ENCODE measurements at regions not wholly inside any gene's neighbourhood (a gene's known extent, or its start where the extent isn't known, plus 50 kb on each side); places are given as distances from the start of the nearest gene placed in this dataset.

DNA sequence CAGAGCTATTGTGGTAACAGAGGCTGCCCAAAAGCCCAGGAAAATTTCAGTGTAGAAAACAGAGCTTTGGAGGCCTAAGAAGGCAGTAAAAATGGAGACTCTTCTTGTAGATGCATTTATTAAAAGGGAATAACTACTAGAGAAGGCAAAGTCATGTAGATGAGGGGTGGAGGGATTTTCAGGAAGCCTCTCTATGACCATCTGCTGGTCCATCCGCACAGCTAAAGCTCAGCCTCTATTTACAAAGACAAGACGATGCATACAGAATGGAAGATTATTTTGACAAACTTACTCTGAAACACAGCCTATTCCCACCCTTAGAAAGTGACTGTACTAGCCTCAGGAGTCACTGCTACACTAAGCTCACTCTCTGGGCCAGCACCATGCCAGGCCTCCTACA, 71.4 kb downstream of the GLRX5 start:
- Histone ChIP-seq H4K20me1 (ENCODE audit: insufficient read depth) (no peaks in the 10 kb centered on the region), H3K9me2 (ENCODE audit: insufficient read depth, low read length) (no peaks in the 10 kb centered on the region), H3F3A (ENCODE audit: insufficient read depth, low read length, poor library complexity, severe bottlenecking) (no peaks in the 10 kb centered on the region), H3K27ac (ENCODE audit: low read length) (no peak overlapping the region), H2AFZ (ENCODE audit: low read depth, low read length) (no peak overlapping the region), H3K9ac (ENCODE audit: low read length) (no peak overlapping the region), H3K4me2 (ENCODE audit: low read length) (no peak overlapping the region), H3K79me2 (replicated peaks; ENCODE audit: insufficient read depth, low read length) (no peaks in the 10 kb centered on the region), H3K9me3 (ENCODE audit: low read length) (no peaks in the 10 kb centered on the region), H3K4me3 (ENCODE audit: low read length) (no peak overlapping the region), H3K27me3 (ENCODE audit: insufficient read depth, low read depth, low read length) (no peaks in the 10 kb centered on the region), H3K36me3 (ENCODE audit: insufficient read depth, low read length) (no peaks in the 10 kb centered on the region)
- TF ChIP-seq MXI1 (conservative IDR thresholded peaks at IDR 0.05; ENCODE audit: poor library complexity, severe bottlenecking): no peak
- no peak for TF ChIP-seq POLR2AphosphoS5 (IDR thresholded peaks at IDR 0.05)
- no peak for TF ChIP-seq EP300 (conservative IDR thresholded peaks at IDR 0.05; ENCODE audit: poor library complexity, severe bottlenecking)
- TF ChIP-seq, protein P1, sequence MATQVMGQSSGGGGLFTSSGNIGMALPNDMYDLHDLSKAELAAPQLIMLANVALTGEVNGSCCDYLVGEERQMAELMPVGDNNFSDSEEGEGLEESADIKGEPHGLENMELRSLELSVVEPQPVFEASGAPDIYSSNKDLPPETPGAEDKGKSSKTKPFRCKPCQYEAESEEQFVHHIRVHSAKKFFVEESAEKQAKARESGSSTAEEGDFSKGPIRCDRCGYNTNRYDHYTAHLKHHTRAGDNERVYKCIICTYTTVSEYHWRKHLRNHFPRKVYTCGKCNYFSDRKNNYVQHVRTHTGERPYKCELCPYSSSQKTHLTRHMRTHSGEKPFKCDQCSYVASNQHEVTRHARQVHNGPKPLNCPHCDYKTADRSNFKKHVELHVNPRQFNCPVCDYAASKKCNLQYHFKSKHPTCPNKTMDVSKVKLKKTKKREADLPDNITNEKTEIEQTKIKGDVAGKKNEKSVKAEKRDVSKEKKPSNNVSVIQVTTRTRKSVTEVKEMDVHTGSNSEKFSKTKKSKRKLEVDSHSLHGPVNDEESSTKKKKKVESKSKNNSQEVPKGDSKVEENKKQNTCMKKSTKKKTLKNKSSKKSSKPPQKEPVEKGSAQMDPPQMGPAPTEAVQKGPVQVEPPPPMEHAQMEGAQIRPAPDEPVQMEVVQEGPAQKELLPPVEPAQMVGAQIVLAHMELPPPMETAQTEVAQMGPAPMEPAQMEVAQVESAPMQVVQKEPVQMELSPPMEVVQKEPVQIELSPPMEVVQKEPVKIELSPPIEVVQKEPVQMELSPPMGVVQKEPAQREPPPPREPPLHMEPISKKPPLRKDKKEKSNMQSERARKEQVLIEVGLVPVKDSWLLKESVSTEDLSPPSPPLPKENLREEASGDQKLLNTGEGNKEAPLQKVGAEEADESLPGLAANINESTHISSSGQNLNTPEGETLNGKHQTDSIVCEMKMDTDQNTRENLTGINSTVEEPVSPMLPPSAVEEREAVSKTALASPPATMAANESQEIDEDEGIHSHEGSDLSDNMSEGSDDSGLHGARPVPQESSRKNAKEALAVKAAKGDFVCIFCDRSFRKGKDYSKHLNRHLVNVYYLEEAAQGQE (IDR thresholded peaks at IDR 0.05; ENCODE audit: borderline replicate concordance): no peak
- TF ChIP-seq EZH2 (IDR thresholded peaks at IDR 0.05; ENCODE audit: borderline replicate concordance, insufficient read depth, low read length, poor library complexity, severe bottlenecking): no peak
- TF ChIP-seq SMC3 (conservative IDR thresholded peaks at IDR 0.05; ENCODE audit: poor library complexity): no peak
- TF ChIP-seq, protein P2, sequence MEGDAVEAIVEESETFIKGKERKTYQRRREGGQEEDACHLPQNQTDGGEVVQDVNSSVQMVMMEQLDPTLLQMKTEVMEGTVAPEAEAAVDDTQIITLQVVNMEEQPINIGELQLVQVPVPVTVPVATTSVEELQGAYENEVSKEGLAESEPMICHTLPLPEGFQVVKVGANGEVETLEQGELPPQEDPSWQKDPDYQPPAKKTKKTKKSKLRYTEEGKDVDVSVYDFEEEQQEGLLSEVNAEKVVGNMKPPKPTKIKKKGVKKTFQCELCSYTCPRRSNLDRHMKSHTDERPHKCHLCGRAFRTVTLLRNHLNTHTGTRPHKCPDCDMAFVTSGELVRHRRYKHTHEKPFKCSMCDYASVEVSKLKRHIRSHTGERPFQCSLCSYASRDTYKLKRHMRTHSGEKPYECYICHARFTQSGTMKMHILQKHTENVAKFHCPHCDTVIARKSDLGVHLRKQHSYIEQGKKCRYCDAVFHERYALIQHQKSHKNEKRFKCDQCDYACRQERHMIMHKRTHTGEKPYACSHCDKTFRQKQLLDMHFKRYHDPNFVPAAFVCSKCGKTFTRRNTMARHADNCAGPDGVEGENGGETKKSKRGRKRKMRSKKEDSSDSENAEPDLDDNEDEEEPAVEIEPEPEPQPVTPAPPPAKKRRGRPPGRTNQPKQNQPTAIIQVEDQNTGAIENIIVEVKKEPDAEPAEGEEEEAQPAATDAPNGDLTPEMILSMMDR (IDR thresholded peaks at IDR 0.05; ENCODE audit: poor library complexity, severe bottlenecking): no peak
- no peak for TF ChIP-seq RAD21 (conservative IDR thresholded peaks at IDR 0.05)
- TF ChIP-seq TAF1 (IDR thresholded peaks at IDR 0.05; ENCODE audit: low read depth): no peak

DNA sequence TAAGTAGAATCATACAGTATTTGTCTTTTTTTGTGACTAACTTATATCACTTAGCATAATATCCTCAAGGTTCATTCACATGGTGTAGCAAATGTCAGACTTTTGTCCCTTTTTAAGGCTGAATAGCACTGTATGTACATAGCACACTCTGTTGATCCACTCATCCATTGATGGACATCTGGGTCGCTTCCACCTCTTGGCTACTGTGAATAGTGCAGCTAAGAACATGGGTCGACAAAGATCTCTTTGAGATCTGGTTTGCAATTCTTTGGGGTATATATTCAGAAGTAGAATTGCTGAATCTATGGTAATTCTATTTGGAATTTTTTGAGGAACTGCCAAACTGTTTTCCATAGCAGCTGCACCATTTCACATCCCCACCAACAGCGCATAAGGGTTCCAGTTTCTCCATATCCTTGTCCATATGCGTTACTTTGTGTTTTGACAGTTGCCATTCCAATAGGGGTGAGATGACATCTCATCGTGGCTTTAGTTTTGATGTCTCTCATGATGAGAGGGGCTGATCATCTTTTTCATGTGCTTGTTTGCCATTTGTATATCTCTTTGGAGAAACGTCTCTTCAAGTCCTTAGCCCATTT, 73.9 kb downstream of the GLRX5 start:
- H3K4me2 ChIP-seq (ENCODE audit: low read length): no peak overlapping the region
- H3K9me2 ChIP-seq (ENCODE audit: insufficient read depth, low read length): no peaks in the 10 kb centered on the region
- no peaks in the 10 kb centered on the region for H4K20me1 ChIP-seq (ENCODE audit: insufficient read depth)
- no peak overlapping the region for H3K4me3 ChIP-seq (ENCODE audit: low read length)
- H3K79me2 ChIP-seq (replicated peaks; ENCODE audit: insufficient read depth, low read length): no peaks in the 10 kb centered on the region
- no peaks in the 10 kb centered on the region for H3K36me3 ChIP-seq (ENCODE audit: insufficient read depth, low read length)
- no peaks in the 10 kb centered on the region for H3F3A ChIP-seq (ENCODE audit: insufficient read depth, low read length, poor library complexity, severe bottlenecking)
- no peaks in the 10 kb centered on the region for H3K27me3 ChIP-seq (ENCODE audit: insufficient read depth, low read depth, low read length)
- H3K27ac ChIP-seq (ENCODE audit: low read length): no peak overlapping the region
- no peak overlapping the region for H2AFZ ChIP-seq (ENCODE audit: low read depth, low read length)
- no peak overlapping the region for H3K9ac ChIP-seq (ENCODE audit: low read length)
- TF ChIP-seq POLR2AphosphoS5 (IDR thresholded peaks at IDR 0.05) (no peak), SMC3 (conservative IDR thresholded peaks at IDR 0.05; ENCODE audit: poor library complexity) (no peak), EZH2 (IDR thresholded peaks at IDR 0.05; ENCODE audit: borderline replicate concordance, insufficient read depth, low read length, poor library complexity, severe bottlenecking) (no peak), RAD21 (conservative IDR thresholded peaks at IDR 0.05) (no peak), MXI1 (conservative IDR thresholded peaks at IDR 0.05; ENCODE audit: poor library complexity, severe bottlenecking) (no peak), EP300 (conservative IDR thresholded peaks at IDR 0.05; ENCODE audit: poor library complexity, severe bottlenecking) (no peak), TAF1 (IDR thresholded peaks at IDR 0.05; ENCODE audit: low read depth) (no peak)
- TF ChIP-seq, protein P1 (IDR thresholded peaks at IDR 0.05; ENCODE audit: borderline replicate concordance): no peak
- TF ChIP-seq, protein P2 (IDR thresholded peaks at IDR 0.05; ENCODE audit: poor library complexity, severe bottlenecking): no peak
- no peaks in the 10 kb centered on the region for H3K9me3 ChIP-seq (ENCODE audit: low read length)
